ENCODE measurements at regions not wholly inside any gene's neighbourhood (a gene's known extent, or its start where the extent isn't known, plus 50 kb on each side); places are given as distances from the start of the nearest gene placed in this dataset.

DNA sequence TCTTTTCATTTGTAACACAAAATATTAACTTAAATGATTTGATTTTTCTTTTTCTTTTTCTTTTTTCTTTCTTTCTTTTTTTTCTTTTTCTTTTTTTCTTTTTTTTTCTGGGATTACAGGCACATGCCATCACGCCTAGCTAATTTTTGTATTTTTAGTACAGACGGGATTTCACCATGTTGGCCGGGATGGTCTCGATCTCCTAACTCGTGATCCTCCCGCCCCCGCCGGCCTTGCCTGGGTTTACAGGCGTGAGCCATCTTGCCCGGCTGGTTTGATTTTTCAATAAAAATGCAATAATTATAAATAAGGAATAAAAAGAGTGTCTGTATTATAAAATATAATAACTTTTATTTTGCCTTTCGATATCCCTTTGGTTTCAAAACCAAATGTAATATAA lies 146.7 kb upstream of the RGS18 start:
- Mint-ChIP-seq H3K9me3 (no peaks in the 10 kb centered on the region), H3K27ac (no peak overlapping the region), H3K36me3 (ENCODE audit: insufficient read depth in 1 of 3, low read depth in 3 of 3) (no peaks in the 10 kb centered on the region), H3K4me3 (no peak overlapping the region), H3K27me3 (ENCODE audit: low read depth) (no peaks in the 10 kb centered on the region), H3K4me1 (no peaks in the 10 kb centered on the region)
- Histone ChIP-seq H3K4me1 (ENCODE audit: insufficient read depth, low read length) (no peaks in the 10 kb centered on the region), H3K18ac (ENCODE audit: insufficient read length, low read depth, low read length) (no peak overlapping the region), H2BK20ac (ENCODE audit: low read depth, low read length, poor library complexity, severe bottlenecking) (no peak overlapping the region), H3K27ac (ENCODE audit: insufficient read length, low read depth, low read length) (no peak overlapping the region), H2BK15ac (ENCODE audit: low read depth, low read length) (no peak overlapping the region), H3K27me3 (ENCODE audit: insufficient read depth, low read length) (no peaks in the 10 kb centered on the region), H2AK5ac (ENCODE audit: insufficient read length, low read length) (no peak overlapping the region), H2BK5ac (ENCODE audit: insufficient read length, low read length) (no peak overlapping the region), H3K79me1 (ENCODE audit: insufficient read depth, low read depth, low read length, poor library complexity, severe bottlenecking) (no peaks in the 10 kb centered on the region), H3K4me2 (ENCODE audit: insufficient read depth, insufficient read length, low read length) (no peak overlapping the region), H2AFZ (ENCODE audit: low read length) (no peak overlapping the region), H3K56ac (ENCODE audit: insufficient read length, low read depth, low read length) (no peak overlapping the region), H3K79me2 (ENCODE audit: insufficient read depth, low read length) (no peaks in the 10 kb centered on the region), H3K23me2 (ENCODE audit: insufficient read length, low read depth, low read length, poor library complexity, severe bottlenecking) (no peaks in the 10 kb centered on the region), H4K20me1 (ENCODE audit: control insufficient read depth, insufficient read depth, insufficient read length) (no peaks in the 10 kb centered on the region), H3K14ac (ENCODE audit: insufficient read depth, low read length) (no peak overlapping the region), H3K4ac (ENCODE audit: low read depth, low read length) (no peak overlapping the region), H4K91ac (ENCODE audit: insufficient read length, low read depth, low read length) (no peak overlapping the region), H3T11ph (ENCODE audit: low read length) (no peak overlapping the region), H2BK12ac (ENCODE audit: insufficient read length, low read depth, low read length) (no peak overlapping the region), H4K5ac (ENCODE audit: insufficient read length, low read depth, low read length) (no peak overlapping the region), H4K8ac (replicated peaks; ENCODE audit: insufficient read length, low read depth, low read length) (no peak overlapping the region), H3K9ac (ENCODE audit: extremely low read depth, insufficient read length, low read length) (no peak overlapping the region), H3K23ac (ENCODE audit: insufficient read length, low read depth, low read length) (no peak overlapping the region), H3K9me3 (ENCODE audit: control insufficient read depth, low read depth, low read length) (no peaks in the 10 kb centered on the region), H2BK120ac (ENCODE audit: low read depth, low read length, poor library complexity, severe bottlenecking) (no peak overlapping the region)
- TF ChIP-seq, protein P1, sequence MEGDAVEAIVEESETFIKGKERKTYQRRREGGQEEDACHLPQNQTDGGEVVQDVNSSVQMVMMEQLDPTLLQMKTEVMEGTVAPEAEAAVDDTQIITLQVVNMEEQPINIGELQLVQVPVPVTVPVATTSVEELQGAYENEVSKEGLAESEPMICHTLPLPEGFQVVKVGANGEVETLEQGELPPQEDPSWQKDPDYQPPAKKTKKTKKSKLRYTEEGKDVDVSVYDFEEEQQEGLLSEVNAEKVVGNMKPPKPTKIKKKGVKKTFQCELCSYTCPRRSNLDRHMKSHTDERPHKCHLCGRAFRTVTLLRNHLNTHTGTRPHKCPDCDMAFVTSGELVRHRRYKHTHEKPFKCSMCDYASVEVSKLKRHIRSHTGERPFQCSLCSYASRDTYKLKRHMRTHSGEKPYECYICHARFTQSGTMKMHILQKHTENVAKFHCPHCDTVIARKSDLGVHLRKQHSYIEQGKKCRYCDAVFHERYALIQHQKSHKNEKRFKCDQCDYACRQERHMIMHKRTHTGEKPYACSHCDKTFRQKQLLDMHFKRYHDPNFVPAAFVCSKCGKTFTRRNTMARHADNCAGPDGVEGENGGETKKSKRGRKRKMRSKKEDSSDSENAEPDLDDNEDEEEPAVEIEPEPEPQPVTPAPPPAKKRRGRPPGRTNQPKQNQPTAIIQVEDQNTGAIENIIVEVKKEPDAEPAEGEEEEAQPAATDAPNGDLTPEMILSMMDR (conservative IDR thresholded peaks at IDR 0.05): no peak
- no CpG with 5 or more reads among the region's 11 CpGs for WGBS (ENCODE audit: extremely low coverage, insufficient read length, low lambda C conversion rate)
- no peak for DNase-seq
